Gastrocnemius medialis (tissue), 4 donors: ENCODE measurements at regions not wholly inside any gene's neighbourhood (a gene's known extent, or its start where the extent isn't known, plus 50 kb on each side); places are given as distances from the start of the nearest gene placed in this dataset.

Experiments used
- ATAC-seq, 2 donors: fragments of 150-250 bp; one replicate each; pipeline ENCODE4 v1.9.1; 2016
- DNase-seq, 2 donors: peaks; one replicate each; pipeline ENCODE4 v3.0.0-alpha.2; 2019
- H3K27ac ChIP-seq, 4 donors: fragments of 200-600 bp; sonication (generic); 1 replicate in 1 of 4; 2 replicates in 3 of 4; pipeline ENCODE4 v1.5.1; 2016 to 2018; ENCODE audit warnings: mild to moderate bottlenecking in 2 of 4, moderate library complexity in 1 of 4
- H3K27me3 ChIP-seq, 3 donors: fragments of 200-600 bp; sonication (generic) in 2 of 3; 1 replicate in 1 of 3; 2 replicates in 2 of 3; pipeline versions ENCODE4 v1.5.1 to v1.6.0; 2016 to 2019; ENCODE audit warnings: mild to moderate bottlenecking in 1 of 3, moderate library complexity in 1 of 3
- H3K36me3 ChIP-seq, 2 donors: fragments of 200-600 bp; sonication (generic) in 1 of 2; one replicate each; pipeline ENCODE4 v1.5.1; 2017 to 2018
- H3K4me1 ChIP-seq, 2 donors: fragments of 200-600 bp; sonication (generic) in 1 of 2; one replicate each; pipeline ENCODE4 v1.5.1; 2016 to 2017; ENCODE audit warnings: mild to moderate bottlenecking in 2 of 2
- H3K4me3 ChIP-seq, 4 donors: fragments of 200-600 bp; sonication (generic) in 3 of 4; 1 replicate in 1 of 4; 2 replicates in 3 of 4; pipeline ENCODE4 v1.5.1; 2016 to 2019; ENCODE audit warnings: mild to moderate bottlenecking in 2 of 4
- H3K9me3 ChIP-seq, 3 donors: fragments of 200-600 bp; sonication (generic) in 2 of 3; 1 replicate in 1 of 3; 2 replicates in 2 of 3; pipeline ENCODE4 v1.5.1; 2016 to 2019
- CTCF ChIP-seq, 5 experiments: fragments of 450-650 bp in 3 of 5; fragments of 200-600 bp in 2 of 5; sonication (generic) in 2 of 5; IDR thresholded peaks in 4 of 5; conservative IDR thresholded peaks in 1 of 5; 1 replicate in 4 of 5; 2 replicates in 1 of 5; pipeline ENCODE4 v1.5.1; 2016 to 2019; ENCODE audit warnings: antibody characterized with exemption in 5 of 5, mild to moderate bottlenecking in 3 of 5, moderate library complexity in 3 of 5
- POLR2A ChIP-seq, 2 donors: fragments of 450-650 bp; IDR thresholded peaks; one replicate each; pipeline ENCODE4 v1.6.1; 2017; ENCODE audit warnings: antibody characterized with exemption in 2 of 2, mild to moderate bottlenecking in 2 of 2, moderate library complexity in 2 of 2
- in situ Hi-C, 4 donors: fragments of 200-750 bp; cut with MboI; loops; one replicate each; pipeline versions ENCODE4 v1.15.0 to v1.8.0; 2017; ENCODE audit warnings: low sequenced_read_pairs in 4 of 4
- intact Hi-C: fragments of 100-400 bp; cut with DNase I; formaldehyde crosslinking; loops from one replicate; pipeline ENCODE4 v1.15.1; 2023; ENCODE audit warnings: low total_unique reads

DNA sequence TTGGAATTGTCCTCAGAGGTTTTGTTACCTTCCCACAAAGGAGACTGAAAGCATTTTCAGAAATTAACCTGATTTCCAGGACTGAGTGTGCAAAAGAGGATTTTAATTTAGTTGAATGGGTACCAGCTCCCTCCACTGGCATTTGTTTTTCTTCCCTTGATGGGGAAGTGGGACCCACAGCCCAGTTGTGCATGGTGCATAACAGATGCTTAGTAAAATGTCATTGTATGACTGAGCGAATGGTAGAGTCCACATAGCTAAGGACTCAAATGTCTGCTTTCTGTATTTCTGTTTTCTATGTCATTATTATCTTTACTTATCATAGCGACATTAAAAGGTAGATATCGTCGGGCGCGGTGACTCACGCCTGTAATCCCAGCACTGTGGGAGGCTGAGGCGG, 75.5 kb upstream of the RAPH1 start:
- DNase-seq (no peak), ATAC-seq (no peak)
- TF ChIP-seq POLR2A (IDR thresholded peaks at IDR 0.05) (no peak), CTCF (IDR thresholded peaks at IDR 0.05 in 4 of 5, conservative IDR thresholded peaks at IDR 0.05 in 1 of 5) (no peak)
- Histone ChIP-seq H3K9me3 (no peaks in the 10 kb centered on the region), H3K4me1 (no peaks in the 10 kb centered on the region), H3K27me3 (no peaks in the 10 kb centered on the region), H3K27ac (no peak overlapping the region), H3K36me3 (no peaks in the 10 kb centered on the region), H3K4me3 (no peak overlapping the region)
- in situ Hi-C loops = no loop called here
- intact Hi-C loops = no loop called here

GRCh38 chr2:203612246-203612645, 77.1 kb upstream of the RAPH1 start:
- intact Hi-C loops = no loop called here

DNA sequence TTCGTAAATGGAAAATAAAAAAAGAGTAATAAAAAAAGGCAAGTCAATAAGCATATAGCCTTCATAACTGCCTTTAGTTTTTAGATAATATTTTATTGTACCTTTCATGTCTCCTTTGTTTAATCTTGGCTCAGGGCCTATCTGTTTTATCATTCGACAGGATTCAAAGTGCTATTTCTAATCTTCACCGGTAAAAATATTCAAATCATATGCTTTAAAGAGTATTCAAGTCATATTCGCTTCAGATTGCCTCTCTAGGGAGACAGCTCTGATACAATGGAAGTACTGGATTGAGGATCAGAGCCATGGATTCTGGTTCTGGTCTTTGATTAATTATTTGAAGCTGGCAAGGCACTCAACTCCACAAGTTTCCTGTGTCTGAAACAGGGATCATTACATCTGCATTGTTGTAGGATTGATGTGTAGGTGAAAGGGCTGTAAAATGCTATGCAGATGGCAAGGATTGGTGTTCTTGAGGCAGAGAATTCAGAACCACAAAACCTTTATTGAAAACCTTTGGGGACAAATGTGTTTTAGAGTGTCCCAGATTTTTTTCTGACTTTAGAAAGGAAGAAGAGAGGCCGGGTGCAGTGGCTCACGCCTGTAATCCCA, 84.3 kb upstream of the RAPH1 start:
- in situ Hi-C loops (no loop called here), intact Hi-C loops (loop anchor here (1.0 kb wide), 1 partner anchor 28 kb away; no protein-coding TSS in a partner anchor)
- Histone ChIP-seq H3K27me3 (no peaks in the 10 kb centered on the region), H3K27ac (no peak overlapping the region), H3K4me1 (no peaks in the 10 kb centered on the region), H3K9me3 (no peaks in the 10 kb centered on the region), H3K36me3 (no peaks in the 10 kb centered on the region), H3K4me3 (no peak overlapping the region)
- TF ChIP-seq POLR2A (IDR thresholded peaks at IDR 0.05) = no peak
- no peak for TF ChIP-seq CTCF (IDR thresholded peaks at IDR 0.05 in 4 of 5, conservative IDR thresholded peaks at IDR 0.05 in 1 of 5)
- DNase-seq (no peak), ATAC-seq (no peak)

More at GRCh38 chr2:203612246-203612645, 77.1 kb upstream of the RAPH1 start:
- Histone ChIP-seq H3K4me3 (no peak overlapping the region), H3K9me3 (no peaks in the 10 kb centered on the region), H3K27ac (no peak overlapping the region), H3K36me3 (no peaks in the 10 kb centered on the region), H3K27me3 (no peaks in the 10 kb centered on the region), H3K4me1 (no peaks in the 10 kb centered on the region)
- DNase-seq (no peak), ATAC-seq (no peak)
- in situ Hi-C loops = no loop called here
- TF ChIP-seq POLR2A (IDR thresholded peaks at IDR 0.05) (no peak), CTCF (IDR thresholded peaks at IDR 0.05 in 4 of 5, conservative IDR thresholded peaks at IDR 0.05 in 1 of 5) (no peak)

- Histone ChIP-seq H3K36me3 (no peaks in the 10 kb centered on the region), H3K27me3 (no peaks in the 10 kb centered on the region), H3K27ac (no peak overlapping the region), H3K4me1 (no peaks in the 10 kb centered on the region), H3K4me3 (no peak overlapping the region), H3K9me3 (no peaks in the 10 kb centered on the region)
- intact Hi-C loops (no loop called here), in situ Hi-C loops (no loop called here)
- no peak for TF ChIP-seq CTCF (IDR thresholded peaks at IDR 0.05 in 4 of 5, conservative IDR thresholded peaks at IDR 0.05 in 1 of 5)
- TF ChIP-seq POLR2A (IDR thresholded peaks at IDR 0.05) = no peak
- ATAC-seq (no peak), DNase-seq (no peak)
Observed at GRCh38 chr2:203621981-203622515, 84.4 kb upstream of the CD28 start.

GRCh38 chr2:203623096-203623495, 83.3 kb upstream of the CD28 start:
- Histone ChIP-seq H3K4me1 (no peaks in the 10 kb centered on the region), H3K36me3 (no peaks in the 10 kb centered on the region), H3K9me3 (no peaks in the 10 kb centered on the region), H3K4me3 (no peak overlapping the region), H3K27me3 (no peaks in the 10 kb centered on the region), H3K27ac (no peak overlapping the region)
- no peak for ATAC-seq
- TF ChIP-seq CTCF (IDR thresholded peaks at IDR 0.05 in 4 of 5, conservative IDR thresholded peaks at IDR 0.05 in 1 of 5) = no peak
- TF ChIP-seq POLR2A (IDR thresholded peaks at IDR 0.05) = no peak
- intact Hi-C loops (no loop called here), in situ Hi-C loops (no loop called here)
- DNase-seq = no peak
